ENCODE measurements at regions not wholly inside any gene's neighbourhood (a gene's known extent, or its start where the extent isn't known, plus 50 kb on each side); places are given as distances from the start of the nearest gene placed in this dataset.

GRCh38 chr7:142478479-142479220 lies 220.8 kb upstream of the PRSS58 start:
- TF ChIP-seq CTCF (conservative IDR thresholded peaks at IDR 0.05 in 1 of 2, IDR thresholded peaks at IDR 0.05 in 1 of 2; ENCODE audit: low read depth in 1 of 2, low read length in 2 of 2) = peak; percentile 72 to 74
- no peak for TF ChIP-seq EZH2 (IDR thresholded peaks at IDR 0.05; ENCODE audit: low read length, missing control alignments)
